H9 (cell line): ENCODE measurements at regions not wholly inside any gene's neighbourhood (a gene's known extent, or its start where the extent isn't known, plus 50 kb on each side); places are given as distances from the start of the nearest gene placed in this dataset.

Experiments
- DNase-seq: peaks from one replicate; pipeline ENCODE4 v3.0.0-alpha.2; 2017
- H2AFZ ChIP-seq: one replicate; pipeline ENCODE4 v1.6.1; 2013; ENCODE audit warnings: mild to moderate bottlenecking, low read length, control low read depth, moderate library complexity
- H2AK5ac ChIP-seq: 2 replicates; pipeline ENCODE4 v1.6.1; 2013; ENCODE audit warnings: low read length, control low read depth, mixed read lengths; ENCODE audit not compliant: insufficient read length
- H2BK120ac ChIP-seq: one replicate; pipeline ENCODE4 v1.6.1; 2013; ENCODE audit warnings: low read depth, mild to moderate bottlenecking, low read length, control low read depth, inconsistent platforms; ENCODE audit not compliant: poor library complexity, severe bottlenecking
- H2BK12ac ChIP-seq: 2 replicates; pipeline ENCODE4 v1.6.1; 2013; ENCODE audit warnings: low read length, control low read depth, mixed read lengths, low read depth; ENCODE audit not compliant: insufficient read length
- H2BK15ac ChIP-seq: 2 replicates; pipeline ENCODE4 v1.6.1; 2013; ENCODE audit warnings: low read depth, low read length, control low read depth
- H2BK20ac ChIP-seq: one replicate; pipeline ENCODE4 v1.6.1; 2013; ENCODE audit warnings: low read depth, mild to moderate bottlenecking, low read length, control low read depth, inconsistent platforms; ENCODE audit not compliant: poor library complexity, severe bottlenecking
- H2BK5ac ChIP-seq: 2 replicates; pipeline ENCODE4 v1.6.1; 2013; ENCODE audit warnings: low read length, control low read depth, mixed read lengths; ENCODE audit not compliant: insufficient read length
- H3K14ac ChIP-seq: 2 replicates; pipeline ENCODE4 v1.6.1; 2013; ENCODE audit warnings: low read length, control low read depth; ENCODE audit not compliant: insufficient read depth
- H3K18ac ChIP-seq: 2 replicates; pipeline ENCODE4 v1.6.1; 2013; ENCODE audit warnings: low read depth, mild to moderate bottlenecking, mixed read lengths, low read length, control low read depth; ENCODE audit not compliant: insufficient read length
- H3K23ac ChIP-seq: 2 replicates; pipeline ENCODE4 v1.6.1; 2013; ENCODE audit warnings: low read length, control low read depth, mixed read lengths, low read depth; ENCODE audit not compliant: insufficient read length
- H3K23me2 ChIP-seq: 2 replicates; pipeline ENCODE4 v1.6.1; 2013; ENCODE audit warnings: low read depth, mild to moderate bottlenecking, mixed read lengths, low read length, control low read depth; ENCODE audit not compliant: insufficient read length, poor library complexity, severe bottlenecking
- H3K27ac ChIP-seq: 2 replicates; pipeline ENCODE4 v1.5.1; 2013; ENCODE audit warnings: low read length, control low read depth, mixed read lengths, low read depth; ENCODE audit not compliant: insufficient read length
- H3K27me3 ChIP-seq: 2 replicates; pipeline ENCODE4 v1.6.1; 2013; ENCODE audit warnings: low read length, control low read depth, inconsistent platforms; ENCODE audit not compliant: insufficient read depth
- H3K4ac ChIP-seq: 2 replicates; pipeline ENCODE4 v1.6.1; 2013; ENCODE audit warnings: low read depth, mild to moderate bottlenecking, control low read depth, inconsistent platforms, low read length, moderate library complexity
- H3K4me1 ChIP-seq: 2 replicates; pipeline ENCODE4 v1.6.1; 2013; ENCODE audit warnings: low read length, control low read depth, inconsistent platforms; ENCODE audit not compliant: insufficient read depth
- H3K4me2 ChIP-seq: 2 replicates; pipeline ENCODE4 v1.6.1; 2013; ENCODE audit warnings: low read length, control low read depth, mixed read lengths; ENCODE audit not compliant: insufficient read length, insufficient read depth
- H3K56ac ChIP-seq: 2 replicates; pipeline ENCODE4 v1.6.1; 2013; ENCODE audit warnings: low read depth, mild to moderate bottlenecking, mixed read lengths, low read length, control low read depth; ENCODE audit not compliant: insufficient read length
- H3K79me1 ChIP-seq: 2 replicates; pipeline ENCODE4 v1.6.1; 2013; ENCODE audit warnings: low read depth, mild to moderate bottlenecking, moderate library complexity, low read length, control low read depth, inconsistent platforms; ENCODE audit not compliant: insufficient read depth, poor library complexity, severe bottlenecking
- H3K79me2 ChIP-seq: 2 replicates; pipeline ENCODE4 v1.6.1; 2013; ENCODE audit warnings: low read length, control low read depth, inconsistent platforms; ENCODE audit not compliant: insufficient read depth
- H3K9ac ChIP-seq: 2 replicates; pipeline ENCODE4 v1.6.1; 2013; ENCODE audit warnings: low read length, control low read depth, mixed read lengths; ENCODE audit not compliant: insufficient read length; ENCODE audit errors: extremely low read depth
- H3K9me3 ChIP-seq: one replicate; pipeline ENCODE4 v1.6.1; 2013; ENCODE audit warnings: low read depth, low read length, inconsistent platforms; ENCODE audit not compliant: control insufficient read depth
- H3T11ph ChIP-seq: one replicate; pipeline ENCODE4 v1.6.1; 2013; ENCODE audit warnings: mild to moderate bottlenecking, low read length, control low read depth, inconsistent platforms
- H4K20me1 ChIP-seq: one replicate; pipeline ENCODE4 v1.6.1; 2013; ENCODE audit not compliant: control insufficient read depth, insufficient read length, insufficient read depth
- H4K5ac ChIP-seq: 2 replicates; pipeline ENCODE4 v1.6.1; 2013; ENCODE audit warnings: low read depth, mild to moderate bottlenecking, mixed read lengths, low read length, control low read depth; ENCODE audit not compliant: insufficient read length
- H4K8ac ChIP-seq: replicated peaks from 2 replicates; pipeline ENCODE4 v1.6.1; 2013; ENCODE audit warnings: low read length, control low read depth, mixed read lengths, low read depth; ENCODE audit not compliant: insufficient read length
- H4K91ac ChIP-seq: 2 replicates; pipeline ENCODE4 v1.6.1; 2013; ENCODE audit warnings: low read depth, mild to moderate bottlenecking, moderate library complexity, mixed read lengths, low read length, control low read depth; ENCODE audit not compliant: insufficient read length
- H3K27ac Mint-ChIP-seq, 3 experiments: 2 replicates in 2 of 3; 3 replicates in 1 of 3; pipeline ENCODE4 v1.8.0; 2020 to 2021; ENCODE audit warnings: mixed read lengths in 3 of 3, mild to moderate bottlenecking in 1 of 3, moderate library complexity in 1 of 3
- H3K27me3 Mint-ChIP-seq: 2 replicates; pipeline ENCODE4 v1.8.0; 2021; ENCODE audit warnings: low read depth, mild to moderate bottlenecking, moderate library complexity, mixed read lengths
- H3K36me3 Mint-ChIP-seq, 3 experiments: 2 replicates in 2 of 3; 3 replicates in 1 of 3; pipeline ENCODE4 v1.8.0; 2020 to 2021; ENCODE audit warnings: low read depth in 3 of 3, mixed read lengths in 3 of 3; ENCODE audit not compliant: insufficient read depth in 1 of 3
- H3K4me1 Mint-ChIP-seq, 2 experiments: 2 replicates each; pipeline ENCODE4 v1.8.0; 2020; ENCODE audit warnings: mixed read lengths in 2 of 2
- H3K4me3 Mint-ChIP-seq, 2 experiments: 2 replicates in 1 of 2; 3 replicates in 1 of 2; pipeline ENCODE4 v1.8.0; 2020 to 2021; ENCODE audit warnings: mild to moderate bottlenecking in 2 of 2, mixed read lengths in 2 of 2, moderate library complexity in 1 of 2
- H3K9me3 Mint-ChIP-seq, 2 experiments: 2 replicates in 1 of 2; 3 replicates in 1 of 2; pipeline ENCODE4 v1.8.0; 2020; ENCODE audit warnings: mild to moderate bottlenecking in 2 of 2, mixed read lengths in 2 of 2, moderate library complexity in 1 of 2
- CTCF ChIP-seq: fragments of 200-600 bp; sonication (generic); conservative IDR thresholded peaks from 3 replicates; pipeline ENCODE4 v1.8.0; 2021; ENCODE audit warnings: antibody characterized with exemption, mild to moderate bottlenecking
- WGBS: extraction: QIAGEN DNeasy Blood & Tissue Kit; methylation state at CpG from one replicate; pipeline ENCODE4 v1.1.7; 2013; ENCODE audit warnings: missing lambda C conversion rate, low lambda C conversion rate, mixed read lengths; ENCODE audit not compliant: insufficient read length; ENCODE audit errors: extremely low coverage; 5-methylcytosine and 5-hydroxymethylcytosine counted together

DNA sequence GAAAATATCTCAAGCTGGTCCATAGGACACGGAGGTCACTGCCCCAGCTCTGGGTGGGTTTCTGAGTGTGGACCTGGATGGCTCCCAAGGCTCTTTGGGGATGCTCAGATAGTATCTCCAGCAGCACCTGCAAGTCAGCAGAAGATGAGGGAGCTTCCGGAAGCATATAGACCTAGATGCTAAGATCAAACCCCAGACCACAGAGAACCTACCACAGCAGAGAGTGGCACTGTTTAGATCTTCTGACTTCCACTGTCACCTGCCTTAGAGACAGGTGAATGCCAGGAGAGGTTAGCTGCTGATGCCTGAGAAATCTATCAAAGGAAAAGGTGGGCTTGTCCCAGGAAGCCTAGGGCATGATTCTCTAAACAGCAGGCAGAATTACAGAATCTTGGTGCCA is 105.7 kb upstream of the TRPM1 start:
- Histone ChIP-seq H3K4me2 (no peak overlapping the region), H2AK5ac (no peak overlapping the region), H2BK120ac (no peak overlapping the region), H3K4ac (no peak overlapping the region), H4K20me1 (no peaks in the 10 kb centered on the region), H3K14ac (no peak overlapping the region), H2BK12ac (no peak overlapping the region), H3T11ph (no peak overlapping the region), H3K56ac (no peak overlapping the region), H4K91ac (no peak overlapping the region), H3K9ac (no peak overlapping the region), H3K79me1 (no peaks in the 10 kb centered on the region), H3K23ac (no peak overlapping the region), H2BK15ac (no peak overlapping the region), H2BK20ac (no peak overlapping the region), H2BK5ac (no peak overlapping the region), H3K23me2 (no peaks in the 10 kb centered on the region), H3K18ac (no peak overlapping the region), H3K79me2 (no peaks in the 10 kb centered on the region), H3K27me3 (no peaks in the 10 kb centered on the region), H3K9me3 (peaks cover 4% of the 10 kb centered on the region), H3K27ac (no peak overlapping the region), H3K4me1 (no peaks in the 10 kb centered on the region), H2AFZ (no peak overlapping the region), H4K8ac (no peak overlapping the region), H4K5ac (no peak overlapping the region)
- Mint-ChIP-seq H3K4me1 (peaks cover 0 to 6% of the 10 kb centered on the region in 2 experiments; a peak in 1 of 4 replicates), H3K4me3 (no peak overlapping the region), H3K36me3 (peaks cover 3 to 9% (median 3%) of the 10 kb centered on the region in 3 experiments; a peak in 5 of 7 replicates), H3K9me3 (peaks cover 2 to 10% of the 10 kb centered on the region in 2 experiments; a peak in 3 of 5 replicates), H3K27ac (no peak overlapping the region), H3K27me3 (peaks cover 1% of the 10 kb centered on the region)
- WGBS, result no CpG with 5 or more reads among the region's 2 CpGs
- DNase-seq, result no peak
- TF ChIP-seq CTCF, result no peak
